ENCODE measurements at regions not wholly inside any gene's neighbourhood (a gene's known extent, or its start where the extent isn't known, plus 50 kb on each side); places are given as distances from the start of the nearest gene placed in this dataset.

DNA sequence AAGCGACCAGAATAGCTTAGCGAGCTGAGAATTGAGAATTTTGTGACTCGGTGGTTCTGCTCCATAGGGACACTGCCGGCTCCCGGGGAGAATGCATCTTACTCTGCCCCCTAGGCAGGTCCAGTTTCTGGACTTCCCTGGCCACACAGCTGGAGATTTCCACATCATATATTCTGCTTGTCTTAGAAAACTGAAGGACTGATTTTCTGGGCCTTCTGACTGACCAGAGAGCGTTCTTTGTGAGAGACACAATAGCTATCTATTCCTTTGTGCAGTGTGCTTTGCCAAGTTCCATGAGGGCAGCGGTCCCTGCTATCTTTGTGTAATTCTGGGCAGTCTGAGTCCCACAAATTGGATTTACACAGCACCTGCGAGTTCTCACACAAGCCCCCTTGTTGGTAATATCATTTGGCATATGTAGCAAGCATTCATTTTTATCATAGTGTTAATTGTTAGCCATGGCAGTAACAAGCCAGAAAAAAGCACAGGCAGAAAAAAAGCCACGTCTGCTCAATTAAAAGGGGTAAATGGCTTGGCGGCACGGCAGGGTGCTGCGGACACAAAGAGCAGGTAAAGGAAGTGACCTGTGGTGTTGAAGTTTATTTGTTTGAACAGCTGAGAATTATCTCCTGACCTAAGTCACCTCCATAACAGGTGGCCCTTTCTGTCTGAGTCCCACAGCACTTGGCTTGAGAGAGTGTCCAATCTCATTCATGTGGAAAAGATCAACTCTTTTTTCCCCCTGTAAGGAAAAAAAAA, 688.7 kb downstream of the TUSC7 start (continued):
- peak in 1 of 2 experiments; percentile 48; a peak in 1 of 4 replicates for TF ChIP-seq SIN3A (conservative IDR thresholded peaks at IDR 0.05 in 1 of 2, IDR thresholded peaks at IDR 0.05 in 1 of 2; ENCODE audit: low read depth in 1 of 2, low read length in 2 of 2)
- no peak for TF ChIP-seq GTF2F1 (IDR thresholded peaks at IDR 0.05; ENCODE audit: borderline replicate concordance, low read depth, low read length)
- TF ChIP-seq EP300 (IDR thresholded peaks at IDR 0.05; ENCODE audit: borderline replicate concordance in 1 of 2, low read depth in 2 of 2, low read length in 2 of 2): peak in 1 of 2 experiments; percentile 86; a peak in 1 of 3 replicates
- no peak for TF ChIP-seq NRF1 (IDR thresholded peaks at IDR 0.05; ENCODE audit: low read depth, low read length)
- no peak for TF ChIP-seq CEBPB (IDR thresholded peaks at IDR 0.05; ENCODE audit: low read depth, low read length)
- no peak for TF ChIP-seq RNF2 (IDR thresholded peaks at IDR 0.05; ENCODE audit: borderline replicate concordance, low read depth, low read length, missing control alignments, poor library complexity, severe bottlenecking)
- no peak for TF ChIP-seq TAF7 (optimal IDR thresholded peaks at IDR 0.05; ENCODE audit: borderline replicate concordance, low read depth, low read length)
- TF ChIP-seq CBX5 (IDR thresholded peaks at IDR 0.05; ENCODE audit: low read depth, low read length): no peak
- peak in 1 of 2 experiments; percentile 56 for TF ChIP-seq BCL11A (IDR thresholded peaks at IDR 0.05; ENCODE audit: low read depth in 2 of 2, low read length in 2 of 2)
- no peak for TF ChIP-seq POLR2A (IDR thresholded peaks at IDR 0.05; ENCODE audit: control extremely low read depth in 1 of 2, low read depth in 2 of 2, low read length in 2 of 2)
- TF ChIP-seq CHD1 (IDR thresholded peaks at IDR 0.05; ENCODE audit: low read depth, low read length): no peak
- no peak for TF ChIP-seq ZNF274 (IDR thresholded peaks at IDR 0.05; ENCODE audit: borderline replicate concordance, extremely low read depth, low read length)
- no peak for TF ChIP-seq SIX5 (IDR thresholded peaks at IDR 0.05; ENCODE audit: low read depth, low read length)
- no peak for TF ChIP-seq TAF1 (IDR thresholded peaks at IDR 0.05; ENCODE audit: low read depth, low read length)
- TF ChIP-seq, protein P1, sequence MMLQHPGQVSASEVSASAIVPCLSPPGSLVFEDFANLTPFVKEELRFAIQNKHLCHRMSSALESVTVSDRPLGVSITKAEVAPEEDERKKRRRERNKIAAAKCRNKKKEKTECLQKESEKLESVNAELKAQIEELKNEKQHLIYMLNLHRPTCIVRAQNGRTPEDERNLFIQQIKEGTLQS (IDR thresholded peaks at IDR 0.05; ENCODE audit: insufficient read depth, low read depth, low read length): no peak
- no peak for TF ChIP-seq EZH2 (IDR thresholded peaks at IDR 0.05; ENCODE audit: low read depth, low read length, severe bottlenecking)
- TF ChIP-seq SIRT6 (IDR thresholded peaks at IDR 0.05; ENCODE audit: low read length): no peak
- TF ChIP-seq CTBP2 (IDR thresholded peaks at IDR 0.05; ENCODE audit: borderline replicate concordance, insufficient read depth, insufficient read length, low read length): no peak
- TF ChIP-seq TCF12 (IDR thresholded peaks at IDR 0.05; ENCODE audit: low read depth, low read length): peak; percentile 99
- TF ChIP-seq SUZ12 (IDR thresholded peaks at IDR 0.05; ENCODE audit: low read length): no peak
- TF ChIP-seq TEAD4 (IDR thresholded peaks at IDR 0.05; ENCODE audit: low read depth, low read length): peak; percentile 1; the same call in 1 of the 2 replicates
- TF ChIP-seq HDAC6 (IDR thresholded peaks at IDR 0.05; ENCODE audit: low read depth, low read length): no peak
- TF ChIP-seq SP1 (IDR thresholded peaks at IDR 0.05; ENCODE audit: low read depth, low read length): peak; percentile 45; the same call in 1 of the 2 replicates
- no peak for TF ChIP-seq KDM5A (IDR thresholded peaks at IDR 0.05; ENCODE audit: low read length)
- no peak for TF ChIP-seq BACH1 (IDR thresholded peaks at IDR 0.05; ENCODE audit: low read length)
